Breast epithelium (tissue), 4 donors: ENCODE measurements at regions not wholly inside any gene's neighbourhood (a gene's known extent, or its start where the extent isn't known, plus 50 kb on each side); places are given as distances from the start of the nearest gene placed in this dataset.

ENCODE experiments used
- DNase-seq, 2 donors: peaks; one replicate each; pipeline ENCODE4 v3.0.0-alpha.2; 2019; ENCODE audit warnings: low spot score in 2 of 2
- H3K27ac ChIP-seq, 2 donors: fragments of 200-600 bp; sonication (generic) in 1 of 2; one replicate each; pipeline ENCODE4 v1.5.1; 2016 to 2019; ENCODE audit warnings: mild to moderate bottlenecking in 1 of 2
- H3K27me3 ChIP-seq, 2 donors: fragments of 200-600 bp; sonication (generic) in 1 of 2; one replicate each; pipeline versions ENCODE4 v1.5.1 to v1.6.0; 2017 to 2019; ENCODE audit warnings: control low read depth in 1 of 2, mild to moderate bottlenecking in 1 of 2
- H3K36me3 ChIP-seq: fragments of 200-600 bp; one replicate; pipeline ENCODE4 v1.5.1; 2019
- H3K4me1 ChIP-seq, 2 donors: fragments of 200-600 bp; sonication (generic); one replicate each; pipeline ENCODE4 v1.5.1; 2016 to 2019; ENCODE audit warnings: control low read depth in 1 of 2
- H3K4me3 ChIP-seq, 3 donors: fragments of 200-600 bp; sonication (generic); 1 replicate in 2 of 3; 2 replicates in 1 of 3; pipeline ENCODE4 v1.5.1; 2016 to 2019; ENCODE audit warnings: mild to moderate bottlenecking in 3 of 3, moderate library complexity in 2 of 3
- H3K9me3 ChIP-seq, 2 donors: fragments of 200-600 bp; sonication (generic) in 1 of 2; one replicate each; pipeline ENCODE4 v1.5.1; 2016 to 2019; ENCODE audit warnings: control low read depth in 1 of 2
- POLR2A ChIP-seq: fragments of 450-650 bp; IDR thresholded peaks from one replicate; pipeline ENCODE4 v1.6.1; 2016; ENCODE audit warnings: antibody characterized with exemption, mild to moderate bottlenecking, moderate library complexity
- POLR2AphosphoS5 ChIP-seq, 3 donors: sonication (generic); formaldehyde crosslinking; IDR thresholded peaks; one replicate each; pipeline ENCODE4 v1.6.1; 2017; ENCODE audit warnings: antibody characterized with exemption in 3 of 3
- intact Hi-C: fragments of 100-400 bp; cut with DNase I; formaldehyde crosslinking; loops from one replicate; pipeline ENCODE4 v1.15.1; 2023; ENCODE audit warnings: low total_unique reads
- TF ChIP-seq, protein P1 (sequence below), 3 donors: fragments of 450-650 bp; IDR thresholded peaks; one replicate each; pipeline ENCODE4 v1.5.1; 2016 to 2017; ENCODE audit warnings: antibody characterized with exemption in 3 of 3, mild to moderate bottlenecking in 3 of 3, moderate library complexity in 3 of 3

DNA sequence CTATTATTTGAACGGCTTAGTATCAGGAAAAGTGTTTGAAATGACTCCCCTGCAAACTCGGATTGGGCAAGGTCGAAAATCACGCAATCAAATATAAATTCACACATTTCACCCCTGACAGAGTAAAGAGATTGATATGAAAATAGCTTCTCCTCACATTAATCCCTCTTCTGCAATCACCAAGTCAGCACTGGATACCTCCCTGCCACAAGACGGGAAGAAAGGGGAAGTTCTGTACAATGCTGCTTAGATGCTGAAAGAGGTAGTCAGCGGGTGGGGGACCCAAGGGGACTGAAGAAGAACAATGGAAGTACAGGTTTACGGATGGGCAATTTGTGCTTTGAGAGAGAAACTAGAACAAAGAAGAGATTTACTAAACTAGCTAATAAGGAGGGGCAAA, 72.0 kb upstream of the ANK3 start:
- TF ChIP-seq, protein P1, sequence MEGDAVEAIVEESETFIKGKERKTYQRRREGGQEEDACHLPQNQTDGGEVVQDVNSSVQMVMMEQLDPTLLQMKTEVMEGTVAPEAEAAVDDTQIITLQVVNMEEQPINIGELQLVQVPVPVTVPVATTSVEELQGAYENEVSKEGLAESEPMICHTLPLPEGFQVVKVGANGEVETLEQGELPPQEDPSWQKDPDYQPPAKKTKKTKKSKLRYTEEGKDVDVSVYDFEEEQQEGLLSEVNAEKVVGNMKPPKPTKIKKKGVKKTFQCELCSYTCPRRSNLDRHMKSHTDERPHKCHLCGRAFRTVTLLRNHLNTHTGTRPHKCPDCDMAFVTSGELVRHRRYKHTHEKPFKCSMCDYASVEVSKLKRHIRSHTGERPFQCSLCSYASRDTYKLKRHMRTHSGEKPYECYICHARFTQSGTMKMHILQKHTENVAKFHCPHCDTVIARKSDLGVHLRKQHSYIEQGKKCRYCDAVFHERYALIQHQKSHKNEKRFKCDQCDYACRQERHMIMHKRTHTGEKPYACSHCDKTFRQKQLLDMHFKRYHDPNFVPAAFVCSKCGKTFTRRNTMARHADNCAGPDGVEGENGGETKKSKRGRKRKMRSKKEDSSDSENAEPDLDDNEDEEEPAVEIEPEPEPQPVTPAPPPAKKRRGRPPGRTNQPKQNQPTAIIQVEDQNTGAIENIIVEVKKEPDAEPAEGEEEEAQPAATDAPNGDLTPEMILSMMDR (IDR thresholded peaks at IDR 0.05) = no peak
- no peak for TF ChIP-seq POLR2AphosphoS5 (IDR thresholded peaks at IDR 0.05)
- no peak for TF ChIP-seq POLR2A
- Histone ChIP-seq H3K36me3 (no peaks in the 10 kb centered on the region), H3K4me3 (no peak overlapping the region), H3K27me3 (no peaks in the 10 kb centered on the region), H3K27ac (no peak overlapping the region), H3K9me3 (no peaks in the 10 kb centered on the region), H3K4me1 (no peaks in the 10 kb centered on the region)
- DNase-seq = no peak
- intact Hi-C loops = no loop called here

- H3K9me3 ChIP-seq = no peaks in the 10 kb centered on the region
- no peaks in the 10 kb centered on the region for H3K27me3 ChIP-seq
- intact Hi-C loops = no loop called here
- no peaks in the 10 kb centered on the region for H3K36me3 ChIP-seq
- no peaks in the 10 kb centered on the region for H3K4me1 ChIP-seq
- DNase-seq = no peak
- no peak overlapping the region for H3K4me3 ChIP-seq
- H3K27ac ChIP-seq = no peak overlapping the region
- no peak for TF ChIP-seq POLR2A
- TF ChIP-seq POLR2AphosphoS5 (IDR thresholded peaks at IDR 0.05) = no peak
- TF ChIP-seq, protein P1 (IDR thresholded peaks at IDR 0.05) = no peak
Observed at GRCh38 chr10:60459701-60460457, 70.2 kb upstream of the ANK3 start.

- intact Hi-C loops = no loop called here
- Histone ChIP-seq H3K27ac (no peak overlapping the region), H3K4me3 (no peak overlapping the region), H3K4me1 (no peaks in the 10 kb centered on the region), H3K27me3 (no peaks in the 10 kb centered on the region), H3K9me3 (no peaks in the 10 kb centered on the region), H3K36me3 (no peaks in the 10 kb centered on the region)
- no peak for DNase-seq
- no peak for TF ChIP-seq POLR2AphosphoS5 (IDR thresholded peaks at IDR 0.05)
- TF ChIP-seq POLR2A = no peak
- TF ChIP-seq, protein P1 (IDR thresholded peaks at IDR 0.05) = no peak
Observed at GRCh38 chr10:60456053-60456452, 66.4 kb upstream of the ANK3 start.

GRCh38 chr10:60454336-60454735, 64.7 kb upstream of the ANK3 start:
- no peaks in the 10 kb centered on the region for H3K27me3 ChIP-seq
- H3K27ac ChIP-seq = no peak overlapping the region
- H3K9me3 ChIP-seq = no peaks in the 10 kb centered on the region
- H3K4me1 ChIP-seq = no peaks in the 10 kb centered on the region
- TF ChIP-seq POLR2AphosphoS5 (IDR thresholded peaks at IDR 0.05) (no peak), POLR2A (no peak)
- TF ChIP-seq, protein P1 (IDR thresholded peaks at IDR 0.05) = no peak
- H3K36me3 ChIP-seq = no peaks in the 10 kb centered on the region
- intact Hi-C loops = no loop called here
- no peak for DNase-seq
- H3K4me3 ChIP-seq = no peak overlapping the region

DNA sequence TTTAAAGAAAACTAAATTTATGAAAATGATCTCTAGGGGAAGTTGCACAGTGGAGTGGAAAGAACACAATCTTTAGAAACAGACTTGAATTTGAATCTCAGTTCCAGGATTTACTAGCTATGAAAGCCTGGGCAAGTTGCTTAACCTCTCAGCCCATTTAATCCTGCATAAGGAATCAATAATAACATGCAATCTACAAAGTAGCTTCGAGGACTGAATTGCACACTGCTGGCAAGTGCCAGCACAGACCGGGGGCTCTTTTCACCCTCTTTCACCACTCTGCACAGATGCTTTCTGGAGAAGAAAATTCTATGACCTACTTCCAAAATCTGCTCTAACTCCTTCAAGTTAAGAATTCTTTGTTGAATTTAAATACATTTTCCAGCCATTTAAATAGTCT, 63.4 kb upstream of the ANK3 start:
- TF ChIP-seq, protein P1 (IDR thresholded peaks at IDR 0.05) = no peak
- TF ChIP-seq POLR2AphosphoS5 (IDR thresholded peaks at IDR 0.05) (no peak), POLR2A (no peak)
- no peak overlapping the region for H3K4me3 ChIP-seq
- H3K27me3 ChIP-seq = no peaks in the 10 kb centered on the region
- H3K4me1 ChIP-seq = no peaks in the 10 kb centered on the region
- intact Hi-C loops = no loop called here
- no peaks in the 10 kb centered on the region for H3K9me3 ChIP-seq
- H3K36me3 ChIP-seq = no peaks in the 10 kb centered on the region
- no peak for DNase-seq
- no peak overlapping the region for H3K27ac ChIP-seq
